ENCODE measurements at regions not wholly inside any gene's neighbourhood (a gene's known extent, or its start where the extent isn't known, plus 50 kb on each side); places are given as distances from the start of the nearest gene placed in this dataset.

- TF ChIP-seq FOXM1 (IDR thresholded peaks at IDR 0.05; ENCODE audit: borderline replicate concordance, low read depth): no peak
- no peak for TF ChIP-seq ZBTB7A (IDR thresholded peaks at IDR 0.05; ENCODE audit: low read depth)
Measured at GRCh38 chr4:138673053-138673452, 342.5 kb upstream of the NOCT start.

Data from Ishikawa (cell line).